Ovary (tissue), 3 donors: ENCODE measurements at regions not wholly inside any gene's neighbourhood (a gene's known extent, or its start where the extent isn't known, plus 50 kb on each side); places are given as distances from the start of the nearest gene placed in this dataset.

Experiments used
- EP300 ChIP-seq: sonication (generic); formaldehyde crosslinking; IDR thresholded peaks from one replicate; pipeline ENCODE4 v1.6.1; 2017; ENCODE audit warnings: antibody characterized with exemption
- POLR2A ChIP-seq: fragments of 450-650 bp; IDR thresholded peaks from one replicate; pipeline ENCODE4 v1.6.1; 2017; ENCODE audit warnings: antibody characterized with exemption, mild to moderate bottlenecking, moderate library complexity
- TF ChIP-seq, protein P1 (sequence below), 3 donors: fragments of 450-650 bp in 2 of 3; fragments of 200-600 bp in 1 of 3; IDR thresholded peaks; one replicate each; pipeline versions ENCODE4 v1.5.1 to v1.8.0; 2016 to 2022; ENCODE audit warnings: antibody characterized with exemption in 3 of 3, mild to moderate bottlenecking in 1 of 3
- donor health status: DM: no; HTN: no; CAD: no.

DNA sequence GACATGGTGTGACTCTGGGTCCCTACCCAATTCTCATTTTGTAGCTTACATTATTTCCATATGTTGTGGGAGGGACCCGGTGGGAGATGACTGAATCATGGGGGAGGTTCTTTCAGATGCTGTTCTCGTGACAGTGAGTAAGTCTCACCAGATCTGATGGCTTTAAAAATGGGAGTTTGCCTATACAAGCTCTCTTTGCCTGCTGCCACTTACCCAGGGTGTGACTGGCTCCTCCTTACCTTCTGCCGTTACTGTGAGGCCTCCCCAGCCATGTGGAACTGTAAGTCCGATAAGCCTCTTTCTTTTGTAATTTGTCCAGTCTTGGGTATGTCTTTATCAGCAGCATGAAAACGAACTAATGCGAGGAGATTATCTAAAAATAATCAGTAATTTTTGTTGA is 1683.2 kb upstream of the SLC39A10 start:
- TF ChIP-seq, protein P1, sequence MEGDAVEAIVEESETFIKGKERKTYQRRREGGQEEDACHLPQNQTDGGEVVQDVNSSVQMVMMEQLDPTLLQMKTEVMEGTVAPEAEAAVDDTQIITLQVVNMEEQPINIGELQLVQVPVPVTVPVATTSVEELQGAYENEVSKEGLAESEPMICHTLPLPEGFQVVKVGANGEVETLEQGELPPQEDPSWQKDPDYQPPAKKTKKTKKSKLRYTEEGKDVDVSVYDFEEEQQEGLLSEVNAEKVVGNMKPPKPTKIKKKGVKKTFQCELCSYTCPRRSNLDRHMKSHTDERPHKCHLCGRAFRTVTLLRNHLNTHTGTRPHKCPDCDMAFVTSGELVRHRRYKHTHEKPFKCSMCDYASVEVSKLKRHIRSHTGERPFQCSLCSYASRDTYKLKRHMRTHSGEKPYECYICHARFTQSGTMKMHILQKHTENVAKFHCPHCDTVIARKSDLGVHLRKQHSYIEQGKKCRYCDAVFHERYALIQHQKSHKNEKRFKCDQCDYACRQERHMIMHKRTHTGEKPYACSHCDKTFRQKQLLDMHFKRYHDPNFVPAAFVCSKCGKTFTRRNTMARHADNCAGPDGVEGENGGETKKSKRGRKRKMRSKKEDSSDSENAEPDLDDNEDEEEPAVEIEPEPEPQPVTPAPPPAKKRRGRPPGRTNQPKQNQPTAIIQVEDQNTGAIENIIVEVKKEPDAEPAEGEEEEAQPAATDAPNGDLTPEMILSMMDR (IDR thresholded peaks at IDR 0.05), result no peak
- TF ChIP-seq POLR2A, result no peak
- no peak for TF ChIP-seq EP300
